EH (cell line): ENCODE measurements at regions not wholly inside any gene's neighbourhood (a gene's known extent, or its start where the extent isn't known, plus 50 kb on each side); places are given as distances from the start of the nearest gene placed in this dataset.

Experiments used
- DNase-seq: peaks from one replicate; pipeline ENCODE4 v3.0.0-alpha.2; 2015; ENCODE audit warnings: low read depth

GRCh38 chr11:11789735-11790369 is 51.9 kb upstream of the USP47 start:
- peak; percentile 30 for DNase-seq

- no peak for DNase-seq
These were observed 53.6 kb upstream of the USP47 start for GRCh38 chr11:11788063-11788710.

GRCh38 chr11:11787305-11788062 is 54.3 kb upstream of the USP47 start:
- peak; percentile 77 for DNase-seq

- peak; percentile 50 for DNase-seq
These were observed 55.0 kb upstream of the USP47 start for GRCh38 chr11:11786771-11787170.

GRCh38 chr11:11786234-11786633 is 55.5 kb upstream of the USP47 start:
- peak; percentile 30 for DNase-seq

- DNase-seq, result no peak
These were observed 59.2 kb upstream of the USP47 start for GRCh38 chr11:11782532-11783110.

GRCh38 chr11:11780858-11781257 is 60.9 kb upstream of the USP47 start:
- no peak for DNase-seq

- no peak for DNase-seq
These were observed 61.8 kb upstream of the USP47 start for GRCh38 chr11:11779975-11780374.

- no peak for DNase-seq
These were observed 63.9 kb upstream of the USP47 start for GRCh38 chr11:11777897-11778296.

GRCh38 chr11:11776714-11777113 is 65.1 kb upstream of the USP47 start:
- DNase-seq, result no peak

- no peak for DNase-seq
These were observed 66.8 kb upstream of the USP47 start for GRCh38 chr11:11774928-11775327.

- DNase-seq, result no peak
These were observed 68.8 kb upstream of the USP47 start for GRCh38 chr11:11772865-11773515.

GRCh38 chr11:11770921-11771486 is 70.8 kb upstream of the USP47 start:
- DNase-seq, result no peak

GRCh38 chr11:11770296-11770695 is 71.5 kb upstream of the USP47 start:
- no peak for DNase-seq

- DNase-seq, result no peak
These were observed 72.0 kb upstream of the USP47 start for GRCh38 chr11:11769782-11770181.

- DNase-seq, result no peak
These were observed 72.4 kb upstream of the USP47 start for GRCh38 chr11:11769362-11769761.

GRCh38 chr11:11764423-11764803 is 77.4 kb upstream of the USP47 start:
- no peak for DNase-seq

GRCh38 chr11:11763796-11764422 is 77.9 kb upstream of the USP47 start:
- DNase-seq, result no peak

- no peak for DNase-seq
These were observed 80.9 kb upstream of the USP47 start for GRCh38 chr11:11760838-11761237.

GRCh38 chr11:11758603-11759196 is 83.1 kb upstream of the USP47 start:
- no peak for DNase-seq

GRCh38 chr11:11757909-11758308 is 83.9 kb upstream of the USP47 start:
- DNase-seq, result no peak
